ENCODE measurements at regions not wholly inside any gene's neighbourhood (a gene's known extent, or its start where the extent isn't known, plus 50 kb on each side); places are given as distances from the start of the nearest gene placed in this dataset.

- no peak for DNase-seq
These were observed 372.1 kb upstream of the PBX1 start for GRCh38 chr1:164186881-164187280.

DNA sequence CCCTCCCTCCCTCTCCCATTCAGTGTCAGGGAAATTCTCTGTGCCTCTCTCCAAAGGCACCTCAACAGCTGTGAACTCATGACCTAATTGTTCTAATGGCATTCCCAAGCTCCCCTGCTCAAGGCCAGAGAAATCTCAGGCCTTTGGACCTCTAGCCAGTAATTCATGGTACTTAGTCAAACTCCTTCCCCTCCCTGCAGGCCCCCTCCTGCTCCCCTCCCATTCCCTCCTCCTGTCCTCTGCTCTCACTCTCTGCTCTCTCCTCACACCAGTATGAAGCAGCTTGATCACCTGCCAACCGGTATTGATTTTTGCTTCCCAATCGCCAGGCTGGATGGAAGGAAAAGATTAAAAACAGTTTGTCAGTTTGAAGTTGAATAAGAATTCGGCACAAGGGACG is 370.5 kb upstream of the PBX1 start:
- DNase-seq = no peak

GRCh38 chr1:164191191-164191590 is 367.8 kb upstream of the PBX1 start:
- no peak for DNase-seq

- no peak for DNase-seq
These were observed 348.7 kb upstream of the PBX1 start for GRCh38 chr1:164210211-164210739.

- no peak for DNase-seq
These were observed 335.6 kb upstream of the PBX1 start for GRCh38 chr1:164223378-164223777.

- DNase-seq = no peak
These were observed 334.0 kb upstream of the PBX1 start for GRCh38 chr1:164225011-164225410.

DNA sequence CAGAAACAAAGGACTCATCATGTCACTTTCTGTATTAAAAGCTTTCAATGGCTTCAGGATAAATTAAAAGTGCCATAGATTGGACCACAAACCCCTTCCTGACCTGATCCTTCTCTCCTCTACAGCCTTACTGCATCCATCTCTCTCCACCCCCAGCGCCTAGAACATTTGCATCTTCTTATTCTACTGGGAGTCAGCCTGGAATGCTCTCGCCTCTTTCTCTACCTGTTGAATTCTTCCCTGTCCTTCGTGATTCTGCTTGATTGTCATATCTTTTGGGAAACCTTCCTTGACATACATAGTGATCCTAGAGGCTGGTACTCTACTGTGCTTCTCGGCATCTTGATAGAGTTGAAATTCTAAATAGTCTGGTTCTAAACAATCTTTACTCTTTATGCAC is 332.0 kb upstream of the PBX1 start:
- no peak for DNase-seq

GRCh38 chr1:164228928-164229327 is 330.1 kb upstream of the PBX1 start:
- no peak for DNase-seq

- no peak for DNase-seq
These were observed 325.8 kb upstream of the PBX1 start for GRCh38 chr1:164233149-164233548.

DNA sequence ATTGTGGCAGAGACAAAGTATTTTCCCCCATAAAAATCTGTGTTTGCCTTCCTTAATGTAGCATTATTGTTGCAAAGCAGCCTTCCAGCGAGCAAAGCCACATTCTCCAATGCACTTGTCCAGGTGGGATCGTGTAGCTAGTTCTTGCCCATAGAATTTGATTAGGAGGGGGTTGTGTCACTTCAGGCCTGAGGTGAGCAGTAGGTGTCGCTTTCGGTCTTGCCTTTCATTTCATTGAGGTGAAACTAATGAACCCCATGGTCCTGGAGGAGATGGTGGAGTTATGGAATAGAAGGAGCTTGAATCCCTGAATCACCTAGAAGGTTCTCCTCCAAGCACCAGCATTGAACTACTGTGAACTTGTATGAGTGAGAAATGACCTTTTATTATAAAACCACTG is 318.9 kb upstream of the PBX1 start:
- DNase-seq = no peak

GRCh38 chr1:164250365-164250764 is 308.6 kb upstream of the PBX1 start:
- no peak for DNase-seq

GRCh38 chr1:164256456-164256855 is 302.5 kb upstream of the PBX1 start:
- no peak for DNase-seq

DNA sequence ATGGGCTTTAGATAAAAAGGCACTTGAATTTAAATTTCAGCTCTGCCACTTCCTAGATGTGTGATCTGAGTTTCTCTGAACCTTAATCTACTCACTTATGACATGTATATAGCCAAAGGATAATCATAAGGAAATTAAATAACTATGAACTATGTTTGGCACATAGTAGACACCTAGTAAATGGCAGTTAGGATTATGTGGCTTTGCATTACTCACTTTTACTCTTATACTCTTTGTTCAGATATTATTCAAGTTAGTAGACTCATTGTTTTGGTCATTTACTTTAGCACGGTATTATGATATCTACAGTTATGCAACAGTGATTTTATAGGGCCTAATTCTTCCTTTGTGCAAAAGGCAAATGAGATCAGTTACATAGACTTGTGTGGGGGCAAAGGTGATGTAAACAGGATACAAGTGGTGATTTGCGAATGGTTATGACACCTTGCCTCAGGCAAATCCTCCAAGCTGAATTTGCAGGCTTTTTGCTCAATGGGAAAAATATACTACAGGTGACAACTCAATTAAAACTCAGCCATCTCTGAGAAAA is 297.2 kb upstream of the PBX1 start:
- no peak for DNase-seq

DNA sequence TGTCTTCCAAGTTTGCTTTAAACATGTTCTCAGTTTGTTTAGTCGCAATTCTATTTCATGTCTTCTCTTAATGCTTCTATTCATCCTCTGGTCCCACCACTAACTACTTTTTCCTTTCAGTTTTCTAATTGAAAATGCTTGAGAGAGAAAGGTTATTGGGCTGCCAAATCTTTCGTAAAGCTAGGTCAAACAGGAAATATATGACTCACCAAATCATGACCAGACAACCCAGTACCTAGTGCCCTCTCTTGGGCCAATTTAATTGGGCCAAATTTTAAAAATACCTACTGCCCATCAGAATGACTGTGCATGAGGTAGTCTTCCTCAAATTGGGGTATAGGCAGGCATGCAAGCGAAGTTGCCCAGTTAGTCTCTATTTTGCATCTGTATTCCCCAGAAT is 295.4 kb upstream of the PBX1 start:
- no peak for DNase-seq

DNA sequence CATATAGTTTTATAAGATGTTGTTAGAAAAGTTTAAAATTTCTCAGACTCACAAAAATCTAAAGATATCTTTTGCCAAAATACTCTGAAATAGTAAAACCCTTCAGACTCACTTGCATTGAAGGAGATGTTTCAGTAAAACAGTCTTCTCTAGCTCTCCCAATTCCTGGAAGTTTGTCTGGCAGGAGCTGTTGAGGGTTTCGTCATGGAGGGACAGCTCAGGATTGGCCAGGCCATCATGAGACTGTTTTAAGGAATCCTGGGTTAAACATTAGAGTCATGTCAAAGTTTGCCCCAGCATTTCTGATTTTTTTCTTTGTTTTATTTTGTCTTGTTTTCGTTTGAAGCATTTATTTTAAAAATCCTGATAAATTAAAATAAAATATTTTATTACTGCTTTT is 293.8 kb upstream of the PBX1 start:
- DNase-seq = no peak

DNA sequence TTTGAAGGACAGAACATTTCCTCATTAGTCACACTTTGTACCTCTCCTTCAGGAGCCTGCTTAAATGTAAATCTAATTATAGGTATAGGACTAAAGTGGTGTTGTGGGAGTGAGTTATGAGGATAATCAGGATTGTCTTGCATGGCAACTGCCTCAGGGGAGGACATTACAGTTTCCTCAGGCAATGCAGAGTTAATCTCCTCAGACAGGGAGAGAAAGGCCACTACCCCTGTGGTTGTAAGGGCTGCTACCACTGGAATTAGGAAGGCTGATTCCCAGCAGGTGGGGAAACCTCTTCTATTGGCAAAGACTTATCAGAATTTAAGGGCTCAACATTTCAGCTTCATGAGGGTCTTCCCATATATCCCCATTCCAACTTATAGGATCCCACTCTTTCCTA is 286.8 kb upstream of the PBX1 start:
- DNase-seq = no peak

- no peak for DNase-seq
These were observed 262.8 kb upstream of the PBX1 start for GRCh38 chr1:164296172-164296571.

DNA sequence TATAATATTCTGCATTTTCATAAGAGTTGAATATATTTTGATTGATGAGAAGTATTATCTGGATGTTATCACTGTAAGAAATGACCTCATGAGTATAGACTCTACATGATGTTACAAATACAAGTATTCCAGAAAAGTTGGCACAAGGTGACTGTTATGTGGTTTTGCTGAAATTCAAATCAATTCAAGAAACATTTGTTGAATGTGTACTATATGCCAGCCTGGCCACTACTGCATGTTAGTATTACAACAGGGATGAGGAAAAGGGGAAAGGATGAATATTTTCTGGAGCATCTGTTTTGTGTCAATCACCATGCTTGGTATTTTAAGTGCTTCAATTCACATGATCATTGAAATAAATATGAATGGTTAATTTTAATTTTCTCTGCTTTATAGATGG is 250.9 kb upstream of the PBX1 start:
- no peak for DNase-seq

GRCh38 chr1:164310166-164310565 is 248.8 kb upstream of the PBX1 start:
- no peak for DNase-seq

GRCh38 chr1:164311377-164311776 is 247.6 kb upstream of the PBX1 start:
- DNase-seq = no peak

DNA sequence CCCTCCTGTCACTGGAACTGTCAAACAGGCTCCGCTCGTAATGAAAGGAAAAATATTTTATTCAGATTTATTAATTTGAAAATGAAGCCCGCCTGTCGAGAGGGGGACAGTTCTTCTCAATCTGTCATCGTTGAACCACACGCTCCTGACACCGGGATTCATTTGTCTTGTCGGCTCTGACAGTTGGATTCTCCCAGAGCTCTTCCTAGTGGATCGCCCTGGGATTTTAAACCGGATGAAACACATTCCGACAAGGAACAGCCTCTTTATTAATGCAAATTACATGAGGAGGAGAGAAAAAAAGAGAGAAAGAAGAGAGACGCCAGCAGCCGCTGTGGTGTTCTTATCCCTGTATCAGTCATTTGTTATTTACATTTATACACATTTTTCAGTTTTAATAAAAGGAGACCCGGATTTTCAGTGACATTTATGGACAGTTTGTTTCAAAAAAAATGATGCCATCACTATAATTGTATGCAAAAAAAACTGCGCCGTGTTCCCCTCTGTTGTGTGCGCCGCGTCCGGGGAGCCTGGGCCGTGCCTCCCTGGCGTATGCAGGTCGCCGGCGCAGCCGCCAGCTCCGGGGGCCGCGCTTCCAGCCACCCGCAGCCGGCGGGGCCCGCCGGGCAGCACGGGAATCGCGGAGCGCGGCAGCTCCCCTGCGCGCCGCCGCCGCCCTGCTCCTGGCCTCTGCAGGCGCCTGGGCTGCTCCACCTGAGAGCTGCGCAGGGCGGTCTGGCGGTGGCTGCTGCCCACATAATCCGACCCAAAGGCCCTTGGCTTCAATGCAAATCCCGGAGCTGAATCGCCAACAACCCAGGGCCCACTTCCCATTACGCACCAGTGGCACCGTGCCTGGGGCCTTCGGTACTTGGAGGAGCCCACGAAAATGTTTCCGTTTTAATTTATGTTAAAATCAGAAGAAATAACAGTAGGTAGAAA is 237.9 kb upstream of the PBX1 start:
- no peak for DNase-seq

DNA sequence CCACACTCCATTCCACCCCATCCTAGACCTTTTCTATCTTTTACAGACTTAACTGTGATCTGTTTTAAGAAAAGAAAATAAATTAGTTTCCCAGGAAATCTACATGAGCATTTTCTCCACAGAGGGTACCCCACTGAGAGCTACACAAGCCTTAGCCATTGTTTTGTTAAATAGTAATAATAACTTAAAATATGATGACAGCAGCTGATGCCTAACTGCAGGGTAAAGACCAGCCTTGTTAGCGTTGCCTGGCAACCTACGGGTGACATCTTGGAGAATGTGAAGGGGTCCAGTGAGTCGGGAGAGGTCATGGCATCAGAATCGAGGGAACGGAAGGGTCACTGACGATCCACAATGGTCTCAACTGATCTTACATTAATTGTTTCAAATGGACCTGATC is 233.2 kb upstream of the PBX1 start:
- DNase-seq = no peak

DNA sequence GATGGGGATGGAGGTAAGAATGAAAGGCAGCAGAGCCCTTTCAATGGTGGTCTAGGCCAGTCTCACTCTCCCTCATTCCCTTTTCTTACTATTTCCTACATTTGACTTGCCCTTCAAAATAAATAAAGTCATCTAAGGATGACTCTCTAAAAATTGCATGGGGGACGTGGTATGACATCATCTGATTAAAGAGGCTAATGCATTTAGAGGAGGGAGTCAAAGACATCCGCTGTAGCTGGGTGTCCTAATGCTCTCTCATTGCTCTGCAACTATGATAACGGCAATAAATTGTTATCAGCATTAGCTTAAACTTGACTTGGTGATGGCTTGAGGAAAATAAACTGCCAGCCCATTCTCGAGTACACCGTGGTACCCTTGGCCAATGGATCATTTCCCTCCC is 225.6 kb upstream of the PBX1 start:
- DNase-seq = no peak

GRCh38 chr1:164337394-164337793 is 221.6 kb upstream of the PBX1 start:
- no peak for DNase-seq

GRCh38 chr1:164337885-164338284 is 221.1 kb upstream of the PBX1 start:
- DNase-seq = no peak
